NCI-H446 (cell line): ENCODE measurements at regions not wholly inside any gene's neighbourhood (a gene's known extent, or its start where the extent isn't known, plus 50 kb on each side); places are given as distances from the start of the nearest gene placed in this dataset.
"Not testable (repeated sequence)": the region's sequence is repeated elsewhere in the genome, so short reads cannot be mapped to it uniquely, and the experiment has no call there.

Experiments used
- DNase-seq, 2 experiments: peaks; one replicate each; lab custom pipeline; 2025; lab: John Stamatoyannopoulos, UW

- DNase-seq = no peak
Measured at GRCh38 chr22:33971561-33971961, 51.3 kb upstream of the LARGE1 start.

GRCh38 chr22:33975841-33976240, 55.6 kb upstream of the LARGE1 start:
- DNase-seq = no peak

- DNase-seq = no peak
Measured at GRCh38 chr22:33983558-33983957, 63.3 kb upstream of the LARGE1 start.

GRCh38 chr22:33984211-33984610, 63.9 kb upstream of the LARGE1 start:
- no peak for DNase-seq

DNA sequence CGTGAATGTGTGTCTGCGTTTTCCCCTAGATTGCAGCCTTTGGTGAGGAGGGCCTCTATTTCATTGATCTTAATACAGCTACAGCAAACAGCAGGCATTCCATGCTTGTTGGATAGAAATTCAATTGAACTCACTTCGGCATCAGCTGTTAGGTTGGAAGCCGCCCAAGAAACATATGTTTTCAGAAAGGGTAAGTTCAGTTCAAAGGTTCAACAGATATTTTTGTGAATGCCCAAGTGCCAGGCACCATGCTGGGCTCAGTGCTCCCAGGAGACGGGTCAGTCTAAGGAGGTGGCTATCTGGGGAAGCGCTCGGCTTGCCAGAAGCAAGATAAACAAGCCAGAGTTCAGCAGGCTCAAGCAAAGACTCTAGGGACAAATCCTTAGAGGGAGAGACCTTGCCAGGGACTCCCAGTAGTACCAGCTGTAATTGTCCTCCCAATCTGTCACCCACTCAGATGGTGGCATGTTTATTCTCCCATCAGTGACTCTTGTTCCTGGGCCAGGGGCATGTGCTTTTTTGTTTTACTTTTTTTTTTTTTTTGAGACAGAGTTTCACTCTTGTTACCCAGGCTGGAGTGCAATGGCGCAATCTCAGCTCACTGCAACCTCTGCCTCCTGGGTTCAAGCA, 64.5 kb upstream of the LARGE1 start:
- DNase-seq = no peak

- no peak for DNase-seq
Measured at GRCh38 chr22:33985506-33985905, 65.2 kb upstream of the LARGE1 start.

GRCh38 chr22:33986167-33986771, 66.0 kb upstream of the LARGE1 start:
- DNase-seq = no peak

DNA sequence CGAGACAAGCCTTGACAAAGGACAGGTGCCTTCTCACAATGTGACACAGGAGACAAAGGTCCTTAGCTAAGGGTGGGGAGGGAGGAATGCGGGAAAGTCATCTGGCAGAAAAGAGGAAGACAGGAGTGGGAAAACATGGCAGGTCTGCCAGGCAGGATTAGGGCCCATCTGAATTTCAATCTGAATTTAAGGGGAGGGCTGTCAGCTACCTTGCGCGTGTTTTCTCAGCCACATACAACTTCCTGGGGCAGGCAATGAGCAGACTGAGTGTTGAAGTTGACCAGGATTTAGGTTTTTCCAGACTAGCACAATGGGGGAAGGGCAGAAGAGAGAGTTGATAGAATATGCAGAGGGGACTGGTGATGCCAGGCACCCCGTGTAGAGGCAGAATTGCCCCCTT, 66.7 kb upstream of the LARGE1 start:
- DNase-seq = no peak

- DNase-seq = not testable (repeated sequence)
Measured at GRCh38 chr22:33989263-33989662, 69.0 kb upstream of the LARGE1 start.

DNA sequence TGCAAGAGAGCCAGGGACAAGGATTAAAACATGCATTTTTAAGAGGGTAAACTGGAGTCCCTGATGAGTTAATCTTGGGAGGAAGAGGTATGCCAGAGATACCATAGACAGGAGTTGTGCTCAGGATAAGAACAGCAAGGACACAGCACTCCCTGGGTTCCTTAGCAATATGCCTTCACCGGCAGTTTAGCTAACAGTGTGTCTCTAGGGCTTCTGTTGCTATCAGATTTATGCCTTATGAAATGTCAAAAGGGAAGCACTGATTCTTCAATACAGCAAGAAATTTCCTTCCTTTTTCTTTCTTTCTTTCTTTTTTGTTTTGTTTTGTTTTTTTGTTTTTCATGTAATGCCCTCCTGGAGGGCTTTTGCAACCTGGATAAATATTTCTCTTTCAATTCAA, 71.3 kb upstream of the LARGE1 start:
- DNase-seq = no peak

DNA sequence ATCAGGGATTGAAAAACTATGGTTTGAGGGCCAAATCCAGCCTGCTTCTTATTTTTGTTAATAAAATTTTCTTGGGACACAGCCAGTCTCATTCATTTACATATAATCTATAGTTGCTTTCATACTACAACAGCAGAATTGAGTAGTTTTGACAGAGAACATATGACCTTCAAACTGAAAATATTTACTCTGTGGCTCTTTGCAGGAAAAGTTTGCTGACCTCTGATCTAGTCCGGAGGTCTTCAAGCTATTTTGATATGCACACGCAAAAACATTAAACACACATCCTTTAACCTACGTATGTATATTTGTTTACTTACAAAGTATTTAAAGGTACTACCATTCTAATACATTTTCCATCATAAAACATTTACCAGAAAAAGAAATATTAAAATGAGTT, 76.5 kb upstream of the LARGE1 start:
- DNase-seq = no peak

- no peak for DNase-seq
Measured at GRCh38 chr22:34000879-34001526, 80.7 kb upstream of the LARGE1 start.

GRCh38 chr22:34001701-34002466, 81.6 kb upstream of the LARGE1 start:
- no peak for DNase-seq

DNA sequence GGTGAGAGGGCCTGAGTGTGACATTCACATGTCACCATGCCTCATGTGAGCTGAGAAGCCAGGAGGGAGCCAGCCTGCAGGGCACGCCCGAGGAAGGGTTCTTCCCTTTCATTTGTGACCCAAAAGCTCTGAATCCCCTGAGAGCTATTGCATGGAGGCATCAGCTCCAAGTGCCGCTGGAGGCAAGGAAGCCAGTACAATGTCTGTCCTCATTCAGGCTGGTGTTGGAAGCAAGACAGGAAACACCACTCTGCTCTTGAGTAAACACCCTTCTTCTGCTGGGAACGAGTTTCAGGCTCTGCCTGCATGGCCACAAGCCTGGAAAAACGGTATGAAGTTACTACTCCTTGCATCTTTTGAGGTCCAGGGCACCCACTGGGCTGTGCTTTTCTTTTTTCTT, 83.8 kb upstream of the LARGE1 start:
- no peak for DNase-seq

DNA sequence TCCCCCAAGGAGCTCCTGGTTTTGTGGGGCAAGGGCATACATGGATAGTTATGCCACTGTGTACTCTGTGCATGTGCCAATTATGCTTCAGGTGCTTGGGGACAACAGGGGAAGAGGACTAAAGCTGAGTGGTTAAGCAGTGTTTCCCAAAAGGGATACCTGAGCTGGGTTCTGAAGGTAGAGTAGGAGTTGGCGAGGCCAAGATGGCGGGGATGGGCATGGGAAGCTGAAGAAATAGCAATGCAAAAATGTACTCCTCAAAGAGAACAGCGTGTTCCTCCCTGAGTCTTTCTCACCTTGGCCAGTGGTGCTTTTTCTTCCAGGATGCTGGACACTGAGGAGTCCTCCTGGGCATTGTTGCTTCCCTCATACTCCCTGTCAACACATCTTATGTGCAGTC, 90.0 kb upstream of the LARGE1 start:
- no peak for DNase-seq

DNA sequence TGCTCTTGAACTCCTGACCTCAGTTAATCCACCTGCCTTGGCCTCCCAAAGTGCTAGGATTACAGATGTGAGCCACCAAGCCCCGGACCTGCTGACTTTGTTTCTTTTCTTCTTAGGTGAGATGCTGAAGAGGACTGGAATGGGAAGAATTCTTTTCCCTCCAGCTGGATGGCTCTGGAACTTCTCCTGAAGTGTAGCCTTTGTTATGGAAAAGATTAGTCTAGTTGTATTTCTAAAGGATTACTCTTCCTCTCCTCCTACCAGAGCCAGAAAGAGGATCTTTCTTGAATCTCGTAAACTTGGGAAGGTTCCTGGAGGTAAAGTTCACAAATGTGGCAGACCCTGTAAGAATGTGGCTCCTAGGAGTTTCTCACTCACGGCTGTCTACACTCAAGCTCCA, 95.4 kb upstream of the LARGE1 start:
- DNase-seq = no peak

GRCh38 chr22:34017205-34017604, 96.9 kb upstream of the LARGE1 start:
- no peak for DNase-seq

- DNase-seq = no peak
Measured at GRCh38 chr22:34019190-34019845, 99.0 kb upstream of the LARGE1 start.

- DNase-seq = no peak
Measured at GRCh38 chr22:34035209-34035608, 114.9 kb upstream of the LARGE1 start.

DNA sequence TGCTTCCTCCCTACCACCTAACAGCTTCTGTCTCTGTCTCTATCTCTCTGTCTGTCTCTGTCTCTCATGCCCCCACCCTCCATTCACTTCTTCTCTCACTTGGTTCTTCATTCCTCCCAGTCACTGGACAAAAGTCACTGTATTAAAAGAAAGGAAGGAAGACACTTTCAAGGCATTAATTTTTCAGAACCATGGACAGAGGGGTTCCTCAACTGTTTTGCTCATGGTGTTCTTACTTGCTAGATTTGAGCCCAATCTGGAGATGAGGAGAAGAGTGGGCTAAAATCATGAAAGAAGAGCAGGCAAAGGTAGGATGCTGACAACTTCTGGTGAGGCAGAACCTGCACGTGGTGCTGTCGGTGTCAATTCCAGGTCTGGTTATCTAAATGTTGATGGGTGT, 116.7 kb upstream of the LARGE1 start:
- DNase-seq = no peak

DNA sequence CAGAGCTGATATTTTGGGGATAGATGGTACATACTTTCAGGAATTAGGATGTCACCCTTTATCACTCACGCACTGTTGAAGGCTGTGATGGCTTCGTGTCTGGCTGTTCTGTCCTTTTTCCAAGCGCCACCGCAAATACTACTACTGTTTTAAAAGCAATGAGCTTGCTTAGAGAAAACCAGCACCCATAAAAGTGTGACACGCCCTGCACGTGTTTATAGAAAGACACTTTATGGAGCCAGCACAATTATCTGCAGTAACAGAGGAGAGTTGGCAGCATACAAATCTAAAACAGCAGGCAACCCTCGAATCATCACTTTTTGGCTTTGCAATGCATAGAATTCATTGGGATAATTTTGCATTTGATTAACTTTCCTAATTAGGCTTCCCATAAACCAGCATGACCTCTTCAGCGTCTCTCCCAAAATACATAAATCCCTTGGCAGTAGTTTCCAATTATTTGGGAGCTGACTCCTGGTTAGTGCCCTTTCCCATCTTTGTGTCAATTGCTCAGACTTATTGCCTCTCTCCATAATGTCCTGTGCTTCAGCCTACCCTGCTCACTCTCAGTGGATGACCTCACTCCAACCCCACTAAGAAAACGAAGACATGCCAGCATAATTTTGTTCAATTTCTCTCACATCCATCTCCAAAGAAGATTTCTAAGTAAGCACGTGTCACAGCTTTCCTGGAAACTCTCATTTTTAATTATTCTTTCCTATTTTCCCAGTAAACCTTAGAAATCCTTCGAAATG, 118.7 kb upstream of the LARGE1 start:
- DNase-seq = no peak

GRCh38 chr22:34045311-34045710, 125.0 kb upstream of the LARGE1 start:
- no peak for DNase-seq
